GM19324 (cell line): ENCODE measurements at regions not wholly inside any gene's neighbourhood (a gene's known extent, or its start where the extent isn't known, plus 50 kb on each side); places are given as distances from the start of the nearest gene placed in this dataset.
A peak's percentile ranks its signal among the peaks of the same experiment; 100 is the strongest.
"Not testable (repeated sequence)": the region's sequence is repeated elsewhere in the genome, so short reads cannot be mapped to it uniquely, and the experiment has no call there.

Source experiments
- ATAC-seq: cut with Tn5 transposase; IDR thresholded peaks from one replicate; pipeline ENCODE4 v1.9.1; 2021; ENCODE audit warnings: mild to moderate bottlenecking, moderate library complexity; ENCODE audit not compliant: unreplicated experiment, low FRiP score

DNA sequence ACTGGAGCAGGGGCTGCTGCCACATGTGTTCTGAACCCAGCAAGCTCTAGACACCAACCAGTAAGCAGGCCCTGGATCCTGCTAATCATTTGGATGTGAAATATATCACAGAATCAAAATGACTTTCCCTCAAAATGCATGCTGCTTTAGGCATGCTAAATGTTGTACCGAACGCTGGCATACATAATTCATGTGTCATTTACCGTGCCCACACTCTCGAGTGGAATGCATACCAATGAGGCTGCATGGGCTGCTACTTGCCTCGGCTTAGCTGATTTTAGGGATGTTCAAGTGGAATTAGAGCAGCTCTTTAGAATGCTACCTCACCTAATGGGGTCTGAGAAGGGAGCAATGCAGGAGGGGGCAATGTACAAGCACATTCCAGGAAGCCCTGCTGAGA is 509.6 kb upstream of the RAB6C start:
- no peak for ATAC-seq

DNA sequence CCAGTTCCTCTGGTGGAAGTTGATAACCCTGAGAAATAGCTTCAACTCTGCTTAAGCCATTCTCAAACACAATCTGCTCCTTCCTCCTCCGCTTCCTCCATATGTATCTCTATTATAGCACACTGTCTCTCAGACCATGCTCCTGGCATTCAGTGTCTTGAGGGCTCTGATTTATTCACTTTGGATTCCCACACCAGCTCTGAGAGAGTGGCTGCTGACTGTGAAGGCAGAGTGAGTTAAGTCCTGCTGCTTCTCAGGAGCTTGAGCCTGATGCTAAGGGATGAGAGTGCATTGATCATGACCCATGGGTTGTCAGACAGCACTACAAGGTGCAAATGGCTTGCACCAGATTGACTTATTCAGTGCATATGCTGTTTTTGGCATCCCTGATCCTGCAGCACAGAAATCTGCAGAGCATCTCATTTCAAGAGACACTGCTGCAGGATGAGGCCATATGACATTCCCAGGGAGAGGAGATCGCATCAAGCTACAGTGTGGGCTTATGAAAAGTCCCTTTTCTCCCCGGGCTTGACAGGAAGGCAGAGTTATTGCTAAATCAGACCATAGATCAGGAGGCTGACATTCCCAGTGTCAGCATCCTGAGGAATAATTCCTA is 500.5 kb upstream of the RAB6C start:
- ATAC-seq, result no peak

GRCh38 chr2:129479892-129480291 is 499.6 kb upstream of the RAB6C start:
- no peak for ATAC-seq

DNA sequence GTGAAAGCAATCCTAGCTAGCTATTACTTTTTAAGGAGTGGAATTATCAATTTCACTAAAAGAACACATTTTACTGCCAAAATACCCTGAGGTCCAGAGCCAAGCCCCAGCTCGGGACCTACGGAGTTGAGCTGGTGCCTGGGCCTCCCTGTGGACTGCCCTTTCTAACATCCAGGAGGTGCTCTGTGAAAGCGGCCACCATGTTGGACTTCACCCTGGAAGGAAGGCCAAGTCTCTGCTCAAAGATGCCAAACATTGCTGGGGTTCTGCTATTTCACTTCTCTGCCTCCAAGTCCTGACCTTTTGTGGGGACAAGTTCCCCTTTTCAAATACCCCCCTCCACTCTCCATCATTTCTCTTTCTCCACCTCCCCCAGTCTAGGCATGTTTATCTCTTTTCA is 498.7 kb upstream of the RAB6C start:
- ATAC-seq, result no peak

DNA sequence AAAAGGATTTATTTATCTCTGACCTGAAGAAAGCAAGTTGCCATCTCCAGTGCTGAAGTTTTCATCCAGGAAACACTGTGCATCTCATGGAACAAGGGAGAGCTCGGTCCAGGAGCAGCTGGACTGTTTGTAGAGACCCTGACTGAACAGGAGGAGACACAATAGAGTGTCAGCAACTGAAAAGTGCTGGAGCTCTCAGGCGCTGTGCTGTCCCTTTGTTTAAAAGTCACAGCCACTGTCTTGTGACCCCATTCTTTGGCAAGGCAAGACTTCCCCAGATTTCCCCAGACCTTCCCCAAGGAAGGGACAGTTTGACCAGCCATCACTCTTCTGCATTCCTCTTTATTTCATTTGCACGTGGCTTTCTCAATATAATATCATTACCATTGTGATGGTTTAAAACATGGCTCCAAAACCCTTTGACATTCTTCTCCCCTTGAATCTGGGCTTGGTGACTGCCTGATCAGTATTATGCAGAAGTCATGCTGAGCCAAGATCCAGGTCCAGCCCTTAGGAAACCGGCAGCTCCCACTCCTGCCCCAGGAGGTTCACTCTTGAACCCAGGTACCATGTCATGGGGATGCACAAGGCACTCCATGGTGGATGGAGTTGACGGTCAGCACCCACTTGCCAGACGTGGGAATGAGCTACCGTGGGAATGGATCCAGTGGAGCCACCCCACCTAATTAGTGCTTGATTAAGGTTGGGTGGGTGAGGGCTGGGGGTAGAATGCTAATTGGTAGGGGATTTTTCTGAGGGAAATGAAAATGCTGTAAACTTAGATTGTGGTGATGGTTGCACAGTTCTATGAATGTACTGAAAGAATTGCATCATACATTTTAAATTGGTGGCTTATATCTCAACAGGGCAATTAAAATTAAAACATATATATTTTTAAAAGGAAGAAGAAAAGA is 497.9 kb upstream of the RAB6C start:
- no peak for ATAC-seq

- ATAC-seq, result no peak
These were observed 496.8 kb upstream of the RAB6C start for GRCh38 chr2:129482626-129483025.

DNA sequence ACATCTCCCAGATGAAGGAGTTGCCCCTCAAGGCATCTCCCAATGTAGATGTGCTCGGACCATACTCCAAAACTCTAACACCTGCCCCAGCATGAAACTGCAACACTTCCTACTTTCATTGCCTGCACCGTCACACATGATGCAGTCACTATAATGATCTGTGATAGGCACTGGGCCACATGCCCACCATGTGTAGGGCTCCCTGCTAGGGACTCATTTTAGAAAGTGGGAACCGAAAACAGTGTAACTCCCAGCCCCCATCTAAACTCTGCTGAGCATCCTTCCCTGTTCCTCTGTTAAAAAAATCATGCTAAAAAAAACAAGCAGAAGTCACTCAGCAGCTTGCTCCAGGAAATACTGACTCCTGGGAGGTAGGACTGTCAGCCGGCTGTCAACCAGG is 496.1 kb upstream of the RAB6C start:
- peak; percentile 55 for ATAC-seq

DNA sequence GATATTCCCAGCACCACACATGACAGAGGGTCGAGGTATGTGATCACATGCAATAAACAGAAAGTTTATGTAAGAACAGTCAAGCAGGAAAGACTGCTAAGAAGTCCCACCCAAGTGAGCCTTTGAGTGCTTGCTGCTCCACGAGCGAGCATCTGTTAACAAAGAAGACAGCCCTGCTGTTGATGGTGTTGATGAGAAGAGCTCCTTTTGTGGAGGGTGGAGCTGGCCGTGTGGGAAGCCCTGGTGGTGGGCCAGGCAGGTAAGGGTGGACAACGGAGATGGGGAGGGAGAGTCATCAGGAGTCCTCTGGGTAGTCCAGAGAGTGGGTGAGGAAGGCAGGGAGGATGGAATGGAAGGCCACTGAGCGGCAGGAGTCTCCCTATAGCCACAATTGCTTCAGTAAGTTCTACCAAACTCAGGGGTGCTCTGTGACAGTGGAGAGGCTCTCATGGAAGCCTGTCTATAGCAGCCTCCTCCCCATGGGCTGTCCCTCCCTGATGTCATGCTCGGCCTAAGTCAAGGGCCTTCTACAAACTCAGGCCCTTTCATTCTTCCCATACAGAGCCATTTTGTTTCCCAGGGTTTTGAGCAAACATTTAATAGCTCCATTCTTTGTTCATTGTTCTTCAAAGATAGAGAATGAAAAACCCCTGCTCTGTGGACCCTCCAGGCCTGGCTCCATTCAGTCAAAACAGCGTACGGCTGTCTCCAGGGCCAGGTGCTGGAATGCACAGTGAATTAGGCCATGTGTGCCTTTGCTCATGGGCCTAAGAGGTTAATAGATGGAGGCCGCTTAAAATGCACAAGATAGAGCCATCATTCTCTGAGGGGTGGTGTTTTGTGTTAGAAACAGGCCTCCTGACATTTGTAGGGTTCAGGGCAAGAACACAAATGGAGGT is 494.2 kb upstream of the RAB6C start:
- ATAC-seq, result no peak

- no peak for ATAC-seq
These were observed 491.1 kb upstream of the RAB6C start for GRCh38 chr2:129488376-129488775.

DNA sequence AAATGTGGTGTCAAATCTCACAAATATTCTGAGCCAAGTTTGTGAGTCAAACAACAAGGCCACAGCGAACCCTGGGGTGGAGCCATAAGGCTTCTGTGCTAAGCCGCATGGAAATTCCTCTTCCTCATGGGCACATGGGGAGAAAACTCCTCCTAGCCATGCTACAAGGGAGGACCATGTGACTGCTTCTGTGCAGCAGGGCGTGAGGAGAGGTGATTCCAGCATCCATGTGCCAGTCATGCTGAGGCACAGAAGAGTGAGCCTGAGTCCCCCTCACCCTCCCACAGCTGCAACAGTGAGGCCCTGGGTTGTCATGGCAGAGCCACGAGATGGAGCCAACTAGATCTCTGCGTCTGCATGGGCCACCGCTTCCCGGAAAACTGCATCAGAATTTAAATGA is 488.8 kb upstream of the RAB6C start:
- no peak for ATAC-seq

DNA sequence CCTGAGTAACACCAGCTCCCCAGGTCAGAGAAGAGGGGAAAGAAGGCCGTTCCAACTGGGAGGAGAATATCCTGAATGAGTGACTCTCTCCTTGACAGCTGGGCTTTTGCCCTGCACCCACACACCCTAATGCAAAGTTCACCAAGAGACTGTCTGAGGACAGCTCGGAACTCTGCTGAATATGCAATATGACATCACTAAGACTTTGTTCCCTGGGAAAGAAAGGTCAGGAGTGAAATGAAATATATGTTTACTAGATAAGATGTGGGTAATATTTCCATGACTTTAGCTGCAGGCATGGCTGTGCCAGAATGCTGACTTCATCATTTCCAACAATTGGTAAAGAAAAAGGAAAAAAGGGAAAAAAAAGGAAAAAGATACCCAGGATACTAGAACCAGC is 488.2 kb upstream of the RAB6C start:
- ATAC-seq, result no peak

GRCh38 chr2:129492548-129492947 is 486.9 kb upstream of the RAB6C start:
- ATAC-seq, result no peak

DNA sequence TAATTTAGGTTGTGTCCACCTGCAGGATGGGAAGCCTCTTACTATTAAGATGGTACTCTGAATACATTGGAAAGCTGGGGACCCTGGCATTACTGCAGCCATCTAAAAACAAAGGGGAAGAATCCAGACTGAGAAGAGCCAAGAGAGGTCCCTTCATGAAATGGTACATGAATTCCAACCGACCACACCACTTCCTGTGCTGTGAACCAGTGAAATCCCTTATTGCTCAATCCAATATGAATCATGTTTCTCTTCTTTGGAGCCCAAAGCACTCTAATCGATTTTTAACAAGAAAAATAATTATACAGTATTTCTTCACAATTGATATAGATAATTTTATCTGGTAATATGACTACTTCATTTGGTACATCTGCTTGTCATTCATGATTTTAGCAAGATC is 479.7 kb upstream of the RAB6C start:
- ATAC-seq, result no peak

GRCh38 chr2:129502781-129503180 is 476.7 kb upstream of the RAB6C start:
- no peak for ATAC-seq

DNA sequence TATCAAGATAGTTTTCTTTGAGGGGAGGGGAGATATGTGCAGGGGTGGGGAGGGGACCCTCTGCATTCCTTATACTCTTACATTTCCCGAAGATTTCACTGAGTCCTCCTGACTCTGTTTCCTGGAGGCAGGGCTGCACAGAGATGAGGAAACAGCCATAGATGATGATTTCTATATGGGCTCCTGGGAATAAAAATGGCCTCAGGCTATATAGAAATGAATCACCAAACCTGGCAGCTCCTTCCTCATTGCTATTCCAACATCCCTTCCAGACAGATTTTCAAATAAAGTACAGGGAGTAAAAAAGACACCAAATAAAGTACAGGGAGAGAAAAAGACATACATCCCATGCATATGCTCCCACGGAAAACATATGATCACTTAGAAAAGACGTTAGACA is 474.8 kb upstream of the RAB6C start:
- ATAC-seq, result no peak

DNA sequence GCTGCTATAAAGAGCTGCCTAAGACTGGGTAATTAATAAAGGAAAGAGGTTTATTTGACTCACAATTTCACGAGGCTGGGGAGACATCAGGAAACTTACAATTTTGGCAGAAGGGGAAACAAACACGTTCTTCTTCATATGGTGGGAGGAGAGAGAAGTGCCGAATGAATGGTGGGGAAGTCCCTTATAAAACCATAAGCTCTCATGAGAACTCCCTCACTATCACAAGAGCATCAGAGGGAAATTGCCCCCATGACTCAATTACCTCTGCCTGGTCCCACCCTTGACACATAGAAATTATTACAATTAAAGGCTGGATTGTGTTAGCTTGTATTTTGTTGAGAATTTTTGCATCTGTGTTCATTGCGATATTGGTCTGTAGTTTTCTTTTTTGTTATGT is 460.5 kb upstream of the RAB6C start:
- ATAC-seq, result no peak

DNA sequence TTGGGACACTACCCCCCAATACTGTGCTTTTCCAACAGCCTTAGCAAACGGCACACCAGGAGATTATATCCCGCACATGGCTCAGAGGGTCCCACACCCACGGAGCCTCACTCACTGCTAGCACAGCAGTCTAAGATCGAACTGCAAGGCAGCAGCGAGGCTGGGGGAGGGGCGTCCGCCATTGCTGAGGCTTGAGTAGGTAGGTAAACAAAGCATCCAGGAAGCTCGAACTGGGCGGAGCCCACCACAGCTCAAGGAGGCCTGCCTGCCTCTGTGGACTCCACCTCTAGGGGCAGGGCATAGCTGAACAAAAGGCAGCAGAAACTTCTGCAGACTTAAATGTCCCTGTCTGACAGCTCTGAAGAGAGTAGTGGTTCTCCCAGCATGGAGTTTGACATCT is 447.3 kb upstream of the RAB6C start:
- ATAC-seq, result not testable (repeated sequence)

DNA sequence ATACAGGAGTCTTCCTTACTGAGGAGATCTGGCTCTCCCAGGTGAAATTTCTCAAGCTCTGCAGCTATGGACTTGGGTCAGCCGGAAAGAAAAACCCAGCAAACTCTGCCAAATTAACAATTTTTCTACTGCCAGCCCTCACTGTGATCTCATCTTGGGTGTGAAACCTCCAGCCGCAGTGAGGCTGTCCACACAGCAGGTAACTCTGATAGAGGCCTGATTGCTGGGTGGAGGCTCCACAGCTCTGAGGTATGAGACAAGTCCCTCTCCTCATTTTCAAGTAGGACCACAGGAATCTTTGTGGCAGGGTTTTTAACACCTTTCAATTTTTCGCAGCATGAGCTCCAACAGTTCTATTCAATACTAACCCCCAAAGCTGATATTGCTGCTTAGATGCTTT is 430.6 kb upstream of the RAB6C start:
- ATAC-seq, result no peak

DNA sequence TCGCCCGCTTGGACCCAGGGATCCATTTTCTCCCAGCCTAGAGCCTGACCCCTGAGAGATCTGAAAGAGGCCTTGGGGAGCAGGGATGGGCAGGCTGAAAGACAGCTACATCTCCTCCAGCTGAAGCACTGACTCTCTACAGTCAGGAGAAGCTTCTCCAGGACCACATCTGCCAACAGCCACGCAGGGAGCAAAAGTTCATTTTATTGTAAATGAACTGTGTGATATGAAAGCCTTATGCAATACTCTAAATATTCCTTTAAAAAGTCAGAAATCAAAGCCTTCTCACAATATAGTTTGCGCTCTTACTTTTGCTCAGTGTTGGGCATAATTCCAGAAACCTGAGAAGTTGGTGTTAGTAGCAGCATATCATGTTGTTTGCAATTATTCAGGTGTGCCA is 428.9 kb upstream of the RAB6C start:
- ATAC-seq, result no peak

- no peak for ATAC-seq
These were observed 425.1 kb upstream of the RAB6C start for GRCh38 chr2:129554373-129554772.

DNA sequence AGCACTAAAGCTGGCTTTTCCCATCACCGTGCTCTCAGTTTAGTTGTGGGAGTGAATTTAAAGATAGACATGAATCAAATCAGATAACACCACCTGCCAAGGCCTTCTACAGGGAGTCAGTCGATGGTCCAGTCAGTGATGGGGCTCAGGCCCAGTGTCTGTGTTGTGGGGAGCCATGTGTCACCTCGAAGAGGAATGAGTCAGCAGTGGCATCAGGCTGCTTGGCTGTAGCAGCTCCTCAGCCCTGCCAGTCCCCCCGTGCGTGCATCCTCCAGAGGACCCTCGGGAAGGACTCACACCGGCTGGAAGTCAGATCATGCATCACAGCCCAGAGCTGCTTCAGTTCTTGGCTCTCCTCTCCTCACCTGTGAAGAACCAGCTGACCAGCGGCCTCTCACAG is 420.4 kb upstream of the RAB6C start:
- ATAC-seq, result no peak
